OCI-LY7 (cell line): ENCODE measurements at regions not wholly inside any gene's neighbourhood (a gene's known extent, or its start where the extent isn't known, plus 50 kb on each side); places are given as distances from the start of the nearest gene placed in this dataset.

Experiments used
- CTCF ChIP-seq: fragments of 200-600 bp; sonication (generic); conservative IDR thresholded peaks from 2 replicates; pipeline ENCODE4 v1.5.1; 2014; ENCODE audit warnings: mild to moderate bottlenecking, antibody characterized with exemption, low read length, moderate library complexity, mixed read lengths
- EZH2phosphoT487 ChIP-seq: fragments of 200-600 bp; sonication (generic); IDR thresholded peaks from 2 replicates; pipeline ENCODE4 v1.6.1; 2018; ENCODE audit warnings: low read depth, borderline replicate concordance, mild to moderate bottlenecking, mixed run types, antibody characterized with exemption, low read length, moderate library complexity, mixed read lengths

- no peak for TF ChIP-seq CTCF
- TF ChIP-seq EZH2phosphoT487, result no peak
Observed at GRCh38 chrX:30995705-30996104, 76.1 kb downstream of the FTHL17 start.
